HG03135 (cell line): ENCODE measurements at regions not wholly inside any gene's neighbourhood (a gene's known extent, or its start where the extent isn't known, plus 50 kb on each side); places are given as distances from the start of the nearest gene placed in this dataset.
"Not testable (repeated sequence)": the region's sequence is repeated elsewhere in the genome, so short reads cannot be mapped to it uniquely, and the experiment has no call there.

Experiments
- ATAC-seq: cut with Tn5 transposase; IDR thresholded peaks from one replicate; pipeline ENCODE4 v1.9.1; 2021; ENCODE audit warnings: mild to moderate bottlenecking, moderate library complexity; ENCODE audit not compliant: unreplicated experiment

- not testable (repeated sequence) for ATAC-seq
Observed at GRCh38 chr7:35853194-35853593, 52.3 kb downstream of the SEPTIN7 start.

- no peak for ATAC-seq
Observed at GRCh38 chr7:35854311-35854710, 53.5 kb downstream of the SEPTIN7 start.

GRCh38 chr7:35856175-35856574 is 55.3 kb downstream of the SEPTIN7 start:
- ATAC-seq: no peak

GRCh38 chr7:35860664-35861063 is 59.8 kb downstream of the SEPTIN7 start:
- ATAC-seq: no peak

DNA sequence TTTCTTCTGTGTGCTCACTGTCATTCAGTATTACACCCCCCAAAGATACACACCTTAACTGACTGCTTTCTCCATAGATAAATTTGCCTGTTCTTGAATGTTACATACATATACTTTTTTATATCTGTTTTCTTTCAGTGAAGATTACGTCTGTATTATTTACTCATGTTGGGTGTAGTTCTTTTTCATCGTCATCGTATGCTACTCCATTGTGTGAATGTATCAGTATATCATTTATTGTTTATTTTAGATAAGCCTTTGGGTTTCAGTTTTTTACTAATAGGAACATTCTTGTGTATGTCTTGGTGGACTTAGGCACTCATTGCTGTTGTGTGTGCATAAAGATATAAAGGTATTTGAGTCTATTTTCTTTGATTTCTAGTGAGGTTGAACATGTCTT is 64.4 kb downstream of the SEPTIN7 start:
- ATAC-seq: no peak

DNA sequence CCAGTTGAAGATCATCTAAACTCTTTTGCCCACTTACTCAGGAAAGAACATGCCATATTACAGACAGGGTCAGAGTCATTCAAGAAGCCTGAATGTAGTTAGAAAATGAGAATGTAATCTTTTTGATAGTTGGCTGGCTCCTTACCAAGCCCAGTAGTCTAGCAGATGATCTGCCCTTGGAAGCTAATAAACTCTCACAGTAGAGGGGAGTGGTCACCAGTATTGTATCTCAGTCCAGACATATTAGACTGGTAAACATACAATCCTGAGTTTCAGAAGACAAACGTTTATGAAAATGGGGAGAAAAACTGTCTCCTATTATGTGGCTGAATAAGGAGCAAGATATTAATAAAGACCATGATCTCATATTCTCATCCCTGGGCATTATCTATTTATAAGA is 65.3 kb downstream of the SEPTIN7 start:
- no peak for ATAC-seq

GRCh38 chr7:35869117-35869516 is 68.3 kb downstream of the SEPTIN7 start:
- ATAC-seq: not testable (repeated sequence)

- ATAC-seq: no peak
Observed at GRCh38 chr7:35869810-35870209, 69.0 kb downstream of the SEPTIN7 start.

GRCh38 chr7:35871856-35872255 is 71.0 kb downstream of the SEPTIN7 start:
- ATAC-seq: no peak

GRCh38 chr7:35874886-35875285 is 74.0 kb downstream of the SEPTIN7 start:
- no peak for ATAC-seq

DNA sequence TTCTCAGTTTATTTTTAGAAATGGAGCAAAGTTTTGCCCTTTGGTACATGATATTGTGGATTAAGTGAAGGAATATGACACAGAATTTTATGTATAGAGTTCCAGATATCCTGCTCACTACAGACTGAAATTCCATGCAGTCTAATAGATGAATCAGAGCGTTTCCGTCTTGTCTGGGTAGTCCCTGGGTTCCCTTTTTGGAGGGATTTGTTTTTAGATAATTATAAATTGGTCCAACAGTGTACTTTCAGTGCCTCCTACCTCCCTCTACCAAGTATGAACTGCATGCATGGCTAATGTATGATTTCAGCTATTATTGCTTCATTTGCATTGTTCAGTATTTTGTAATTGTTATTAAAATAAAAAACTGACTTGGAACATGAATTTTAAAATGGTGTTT is 74.4 kb downstream of the SEPTIN7 start:
- no peak for ATAC-seq

DNA sequence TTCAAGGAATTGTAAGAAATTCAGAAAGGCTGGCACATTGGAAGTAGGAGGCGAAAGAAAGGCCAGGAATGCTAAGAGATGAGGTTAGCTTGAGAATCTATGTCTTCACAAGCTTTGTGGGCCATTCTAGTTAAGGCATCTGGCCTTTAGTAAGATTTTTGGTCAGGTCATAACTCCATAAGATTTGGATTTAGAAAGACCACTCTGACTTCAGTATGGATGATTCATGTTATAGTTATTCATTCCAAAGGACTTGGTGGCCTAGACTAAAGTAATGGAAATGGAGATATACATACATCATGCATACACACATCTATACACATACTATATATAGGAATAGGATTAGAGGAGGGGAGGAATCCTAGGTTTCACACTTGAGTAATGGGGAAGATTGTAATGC is 77.5 kb downstream of the SEPTIN7 start:
- no peak for ATAC-seq

DNA sequence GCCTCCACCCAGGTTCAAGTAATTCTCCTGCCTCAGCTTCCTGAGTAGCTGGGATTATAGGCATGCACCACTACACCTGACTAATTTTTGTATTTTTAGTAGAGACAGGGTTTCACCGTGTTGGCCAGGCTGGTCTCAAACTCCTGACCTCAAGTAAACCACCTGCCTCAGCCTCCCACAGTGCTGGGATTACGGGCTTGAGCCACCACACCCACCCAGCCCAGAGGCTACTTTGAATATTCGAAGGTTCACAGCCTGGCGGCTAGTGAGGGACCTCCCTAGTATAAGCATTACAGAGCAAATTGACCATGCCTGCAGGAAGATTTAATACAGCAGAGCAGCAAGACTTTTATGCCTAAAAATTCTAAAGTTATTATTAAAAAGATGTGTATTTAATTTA is 86.6 kb downstream of the SEPTIN7 start:
- ATAC-seq: not testable (repeated sequence)

DNA sequence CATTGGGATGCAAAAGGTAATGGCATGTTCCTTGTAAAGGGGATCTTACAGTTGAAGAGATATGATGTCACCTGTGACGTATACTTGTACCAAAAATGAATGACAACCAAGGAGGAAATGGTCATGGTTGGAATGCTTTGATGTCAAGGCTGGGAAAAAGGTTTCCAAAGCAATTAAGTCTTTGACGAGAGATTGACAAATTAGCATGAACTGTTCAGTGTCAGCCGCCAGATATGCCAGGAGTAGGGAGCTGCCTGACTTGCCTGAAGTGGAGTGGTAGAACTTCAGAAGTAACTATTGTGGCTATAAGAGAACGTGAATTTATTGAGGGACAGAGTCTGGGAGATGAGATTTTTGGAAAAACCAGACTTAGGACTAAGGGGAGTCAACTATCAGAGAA is 88.1 kb downstream of the SEPTIN7 start:
- no peak for ATAC-seq

DNA sequence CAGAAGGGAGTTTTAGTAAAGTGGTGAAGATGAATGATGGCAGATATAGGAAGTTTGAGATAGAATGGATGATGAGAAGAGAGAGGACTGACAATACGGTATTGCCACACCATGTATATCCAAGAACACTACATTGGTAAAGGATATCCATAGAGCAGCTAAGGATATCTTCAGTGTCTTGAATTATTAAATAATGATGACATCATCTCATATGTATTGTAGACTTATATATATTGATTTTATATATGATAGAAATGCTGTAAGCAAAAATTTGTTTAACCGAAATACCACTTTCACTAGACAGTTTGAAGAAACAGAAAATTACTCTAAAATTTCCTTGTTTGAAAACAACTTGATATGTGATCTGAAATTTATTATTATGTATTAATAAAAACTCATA is 89.0 kb downstream of the SEPTIN7 start:
- no peak for ATAC-seq

GRCh38 chr7:35891004-35891830 is 90.4 kb downstream of the SEPTIN7 start:
- no peak for ATAC-seq

GRCh38 chr7:35893649-35894048 is 92.8 kb downstream of the SEPTIN7 start:
- ATAC-seq: no peak

DNA sequence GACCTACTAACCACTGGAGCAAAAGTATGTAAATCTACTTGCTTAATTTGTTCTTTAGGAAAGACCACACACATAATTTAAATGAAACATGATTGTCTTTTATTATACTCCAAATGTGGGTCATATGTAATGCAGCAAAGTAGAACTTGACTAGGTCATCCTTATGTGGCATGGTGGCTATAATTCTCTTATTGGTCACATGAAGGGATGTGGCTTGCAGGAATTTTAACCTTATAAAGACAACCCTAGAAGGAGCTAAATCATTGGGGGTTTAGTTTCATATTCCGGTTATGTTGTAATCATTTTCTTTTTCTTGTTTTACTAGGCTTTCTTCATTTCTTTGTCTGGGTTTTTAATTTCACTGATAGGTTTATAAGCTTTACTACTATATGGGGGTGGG is 93.9 kb downstream of the SEPTIN7 start:
- ATAC-seq: no peak

DNA sequence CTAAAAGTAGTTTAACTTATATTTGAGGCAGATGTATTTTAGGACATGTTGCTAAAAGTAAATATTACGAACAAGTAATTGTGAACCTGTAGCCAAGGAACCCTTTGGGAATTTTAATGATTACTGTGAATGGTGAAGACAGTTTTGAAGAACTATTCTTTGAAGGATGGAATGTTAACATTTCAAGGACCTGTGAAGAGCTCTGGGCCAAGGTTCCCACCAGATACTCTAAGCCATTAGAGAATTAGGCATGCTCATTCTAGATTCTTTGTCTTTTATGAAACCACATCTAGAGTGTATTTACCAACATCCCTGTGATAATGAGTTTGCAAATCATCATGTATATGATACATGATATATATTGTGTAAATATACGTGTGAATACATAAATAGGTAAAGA is 99.8 kb downstream of the SEPTIN7 start:
- ATAC-seq: no peak

DNA sequence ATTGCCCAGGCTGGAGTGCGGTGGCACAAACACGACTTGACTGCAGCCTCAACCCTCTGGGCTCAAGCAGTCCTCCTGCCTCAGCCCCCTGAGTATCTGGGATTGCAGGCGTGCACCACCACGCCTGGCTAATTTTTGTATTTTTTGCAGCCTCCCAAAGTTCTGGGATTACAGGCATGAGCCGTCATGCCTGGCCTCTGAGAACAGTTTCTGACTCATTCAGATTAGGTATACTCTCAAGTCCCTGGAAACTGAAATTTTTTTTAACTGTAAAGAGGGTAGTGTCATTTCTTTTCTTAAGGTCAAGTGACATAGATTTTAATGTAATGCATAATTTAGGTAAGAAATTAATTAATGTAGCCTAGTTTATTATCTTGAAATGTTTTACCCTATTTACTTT is 104.7 kb downstream of the SEPTIN7 start:
- no peak for ATAC-seq

DNA sequence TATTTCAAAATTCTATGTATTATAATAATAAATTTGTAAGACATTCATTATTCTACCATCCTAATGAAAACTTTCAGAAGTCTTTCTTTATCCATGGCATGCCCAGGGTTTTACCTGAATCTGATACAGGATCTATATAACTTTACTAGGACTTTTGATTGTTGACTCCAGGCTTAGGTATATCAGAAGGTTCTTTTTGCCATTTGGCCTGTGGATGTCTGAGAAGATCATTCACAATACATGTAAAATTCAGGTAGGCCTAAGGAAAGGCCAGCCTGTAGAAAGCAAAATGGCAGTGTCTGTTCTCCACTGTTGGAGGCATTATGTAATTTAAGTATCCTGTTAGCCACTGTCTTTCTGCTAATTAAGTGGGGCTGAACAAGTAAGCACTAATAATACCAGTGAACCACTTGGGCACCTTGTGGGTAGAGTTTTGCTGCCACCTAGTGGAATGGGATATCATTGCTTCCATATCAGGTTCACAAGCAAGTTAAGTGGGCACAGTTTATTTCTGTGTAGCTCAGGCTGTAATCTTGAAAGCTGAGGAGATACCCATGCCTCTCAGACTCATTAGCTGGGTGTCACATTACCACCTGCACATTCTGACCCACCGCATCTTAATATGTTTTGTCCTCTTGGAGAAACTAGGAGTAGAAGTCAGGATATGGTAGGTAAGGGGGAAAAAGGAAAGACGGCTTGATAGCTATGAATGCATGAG is 105.5 kb downstream of the SEPTIN7 start:
- ATAC-seq: peak; percentile 80
